Transverse colon (tissue), 4 donors: ENCODE measurements at regions not wholly inside any gene's neighbourhood (a gene's known extent, or its start where the extent isn't known, plus 50 kb on each side); places are given as distances from the start of the nearest gene placed in this dataset.

Source experiments
- DNase-seq: peaks from one replicate; pipeline ENCODE4 v3.0.0-alpha.2; 2019
- H3K27ac ChIP-seq, 4 donors: fragments of 200-600 bp; sonication (generic); 2 replicates each; pipeline ENCODE4 v1.5.1; 2016 to 2018; ENCODE audit warnings: inconsistent platforms in 4 of 4
- H3K27me3 ChIP-seq: fragments of 200-600 bp; sonication (generic); 2 replicates; pipeline ENCODE4 v1.5.1; 2017; ENCODE audit warnings: inconsistent platforms
- H3K36me3 ChIP-seq, 4 donors: fragments of 200-600 bp; sonication (generic); 2 replicates each; pipeline ENCODE4 v1.5.1; 2017 to 2019; ENCODE audit warnings: inconsistent platforms in 4 of 4
- H3K4me1 ChIP-seq, 4 donors: fragments of 200-600 bp; sonication (generic); 2 replicates each; pipeline ENCODE4 v1.5.1; 2017 to 2020; ENCODE audit warnings: inconsistent platforms in 4 of 4
- H3K4me3 ChIP-seq, 4 donors: fragments of 200-600 bp; sonication (generic); 1 replicate in 1 of 4; 2 replicates in 3 of 4; pipeline versions ENCODE4 v1.5.1 to v1.6.1; 2017 to 2019; ENCODE audit warnings: inconsistent platforms in 4 of 4
- H3K9me3 ChIP-seq, 2 donors: fragments of 200-600 bp; sonication (generic); 2 replicates each; pipeline ENCODE4 v1.5.1; 2017 to 2019; ENCODE audit warnings: inconsistent platforms in 2 of 2
- CTCF ChIP-seq, 5 experiments: fragments of 200-600 bp in 3 of 5; fragments of 450-650 bp in 2 of 5; sonication (generic) in 3 of 5; IDR thresholded peaks; 1 replicate in 2 of 5; 2 replicates in 3 of 5; pipeline ENCODE4 v1.5.1; 2016 to 2017; ENCODE audit warnings: antibody characterized with exemption in 5 of 5, inconsistent platforms in 3 of 5, mild to moderate bottlenecking in 2 of 5, moderate library complexity in 1 of 5
- EP300 ChIP-seq: sonication (generic); formaldehyde crosslinking; IDR thresholded peaks from one replicate; pipeline ENCODE4 v1.6.1; 2017; ENCODE audit warnings: antibody characterized with exemption, low read depth
- POLR2A ChIP-seq: fragments of 450-650 bp; IDR thresholded peaks from one replicate; pipeline ENCODE4 v1.6.1; 2016; ENCODE audit warnings: antibody characterized with exemption, mild to moderate bottlenecking, moderate library complexity
- POLR2AphosphoS5 ChIP-seq, 3 donors: sonication (generic); formaldehyde crosslinking; IDR thresholded peaks; one replicate each; pipeline ENCODE4 v1.6.1; 2016; ENCODE audit warnings: antibody characterized with exemption in 3 of 3
- WGBS, 2 donors: methylation state at CpG; one replicate each; pipeline ENCODE4 v1.1.5; 2018; ENCODE audit warnings: low coverage in 1 of 2; 5-methylcytosine and 5-hydroxymethylcytosine counted together
- in situ Hi-C, 4 donors: fragments of 200-750 bp; cut with MboI; loops; one replicate each; pipeline versions ENCODE4 v1.15.0 to v1.15.1; 2017; ENCODE audit warnings: low sequenced_read_pairs in 3 of 4, low pct_ligation_motif_present in 1 of 4, low pct_unique_long_range_greater_than_20kb in 1 of 4
- intact Hi-C: fragments of 100-400 bp; cut with DNase I; formaldehyde crosslinking; loops from one replicate; pipeline ENCODE4 v1.15.1; 2023; ENCODE audit warnings: low total_unique reads

- no peak overlapping the region for H3K27ac ChIP-seq
- in situ Hi-C loops (no loop called here), intact Hi-C loops (no loop called here)
- no peak for DNase-seq
- TF ChIP-seq EP300 (no peak), POLR2AphosphoS5 (IDR thresholded peaks at IDR 0.05) (no peak), POLR2A (no peak), CTCF (IDR thresholded peaks at IDR 0.05) (no peak)
- no peaks in the 10 kb centered on the region for H3K27me3 ChIP-seq
- H3K4me1 ChIP-seq: no peaks in the 10 kb centered on the region
- no peaks in the 10 kb centered on the region for H3K36me3 ChIP-seq
- WGBS, 2 donors: 78 to 83% methylated on average over 5 to 6 of the region's 6 CpGs
- H3K4me3 ChIP-seq: no peak overlapping the region
- H3K9me3 ChIP-seq: peaks cover 0 to 4% of the 10 kb centered on the region in 2 donors
Observed at GRCh38 chr5:124459984-124460383, 286.5 kb downstream of the ZNF608 start.

GRCh38 chr5:124457901-124458300 lies 288.5 kb downstream of the ZNF608 start:
- intact Hi-C loops (no loop called here), in situ Hi-C loops (no loop called here)
- peaks cover 0 to 4% of the 10 kb centered on the region in 2 donors for H3K9me3 ChIP-seq
- H3K36me3 ChIP-seq: no peaks in the 10 kb centered on the region
- no peak overlapping the region for H3K4me3 ChIP-seq
- H3K27me3 ChIP-seq: no peaks in the 10 kb centered on the region
- no peak for TF ChIP-seq POLR2A
- no peak for TF ChIP-seq EP300
- TF ChIP-seq POLR2AphosphoS5 (IDR thresholded peaks at IDR 0.05): no peak
- no peak for TF ChIP-seq CTCF (IDR thresholded peaks at IDR 0.05)
- H3K27ac ChIP-seq: no peak overlapping the region
- H3K4me1 ChIP-seq: no peaks in the 10 kb centered on the region
- DNase-seq: no peak
- WGBS, 2 donors: 60 to 61% methylated on average over 1 of the region's 1 CpG

GRCh38 chr5:124457101-124457500 lies 289.3 kb downstream of the ZNF608 start:
- TF ChIP-seq POLR2AphosphoS5 (IDR thresholded peaks at IDR 0.05) (no peak), CTCF (IDR thresholded peaks at IDR 0.05) (no peak), POLR2A (no peak)
- H3K36me3 ChIP-seq: no peaks in the 10 kb centered on the region
- H3K27me3 ChIP-seq: no peaks in the 10 kb centered on the region
- no peaks in the 10 kb centered on the region for H3K4me1 ChIP-seq
- in situ Hi-C loops: no loop called here
- no peak overlapping the region for H3K4me3 ChIP-seq
- no peak for DNase-seq
- H3K9me3 ChIP-seq: peaks cover 0 to 4% of the 10 kb centered on the region in 2 donors
- H3K27ac ChIP-seq: no peak overlapping the region
- WGBS, 2 donors: 88 to 100% methylated on average over 2 to 5 of the region's 5 CpGs
- intact Hi-C loops: no loop called here

- in situ Hi-C loops (no loop called here), intact Hi-C loops (no loop called here)
- 88 to 100% methylated on average over 3 of the region's 3 CpGs for WGBS, 2 donors
- H3K9me3 ChIP-seq: peaks cover 0 to 4% of the 10 kb centered on the region in 2 donors
- DNase-seq: no peak
- TF ChIP-seq CTCF (IDR thresholded peaks at IDR 0.05): no peak
- no peak for TF ChIP-seq POLR2A
- no peak for TF ChIP-seq EP300
- TF ChIP-seq POLR2AphosphoS5 (IDR thresholded peaks at IDR 0.05): no peak
- H3K4me3 ChIP-seq: no peak overlapping the region
- no peak overlapping the region for H3K27ac ChIP-seq
- no peaks in the 10 kb centered on the region for H3K27me3 ChIP-seq
- no peaks in the 10 kb centered on the region for H3K4me1 ChIP-seq
- no peaks in the 10 kb centered on the region for H3K36me3 ChIP-seq
Observed at GRCh38 chr5:124456249-124456648, 290.2 kb downstream of the ZNF608 start.
